PC-3 (cell line): ENCODE measurements at regions not wholly inside any gene's neighbourhood (a gene's known extent, or its start where the extent isn't known, plus 50 kb on each side); places are given as distances from the start of the nearest gene placed in this dataset.

ENCODE experiments used
- ATAC-seq: fragments of 200-7000 bp; cut with Tn5 transposase; 2 replicates; pipeline ENCODE4 v1.9.1; 2020; ENCODE audit warnings: mild to moderate bottlenecking, moderate library complexity
- BruUV-seq: library from RNA; stranded (reverse); fragments of 400-500 nt; replicated peaks from 2 replicates; lab custom pipeline; 2021; lab: Mats Ljungman, UMichigan
- CTCF ChIA-PET: fragments of 300-600 bp; sonication (Branson Sonifier 250); formaldehyde crosslinking; loops from one replicate; lab custom pipeline; 2022; ENCODE audit warnings: antibody characterized with exemption; lab: Charles Lee
- POLR2A ChIA-PET: fragments of 300-600 bp; sonication (Branson Sonifier 250); formaldehyde crosslinking; loops from one replicate; lab custom pipeline; 2022; ENCODE audit warnings: antibody characterized with exemption; ENCODE audit not compliant: unreplicated experiment; lab: Charles Lee
- DNase-seq: peaks from one replicate; pipeline ENCODE4 v3.0.0-alpha.2; 2015
- H2AFZ ChIP-seq: fragments of 300-600 bp; sonication (generic); 2 replicates; pipeline ENCODE4 v1.6.0; 2016; ENCODE audit warnings: antibody characterized with exemption, low read length
- H3F3A ChIP-seq: fragments of 300-600 bp; sonication (generic); one replicate; pipeline ENCODE4 v1.6.0; 2017; ENCODE audit warnings: antibody characterized with exemption, low read length, control low read depth, mild to moderate bottlenecking; ENCODE audit not compliant: unreplicated experiment
- H3K27ac ChIP-seq: fragments of 300-600 bp; sonication (generic); 2 replicates; pipeline ENCODE4 v1.5.1; 2016; ENCODE audit warnings: mild to moderate bottlenecking, low read length
- H3K27me3 ChIP-seq: fragments of 300-600 bp; sonication (generic); 2 replicates; pipeline ENCODE4 v1.6.1; 2016; ENCODE audit warnings: low read length, mixed read lengths
- H3K36me3 ChIP-seq: fragments of 300-600 bp; sonication (generic); 2 replicates; pipeline ENCODE4 v1.6.1; 2016; ENCODE audit warnings: low read depth, mixed run types, low read length, mixed read lengths
- H3K4me1 ChIP-seq: fragments of 300-600 bp; sonication (generic); 2 replicates; pipeline ENCODE4 v1.5.1; 2016; ENCODE audit warnings: low read length; ENCODE audit not compliant: insufficient read depth
- H3K4me2 ChIP-seq: fragments of 300-600 bp; sonication (generic); 2 replicates; pipeline ENCODE4 v1.6.0; 2016; ENCODE audit warnings: low read length
- H3K4me3 ChIP-seq: fragments of 300-600 bp; sonication (generic); 2 replicates; pipeline ENCODE4 v1.5.1; 2016; ENCODE audit warnings: mild to moderate bottlenecking, low read length, mixed read lengths
- H3K79me2 ChIP-seq: fragments of 300-600 bp; sonication (generic); 2 replicates; pipeline ENCODE4 v1.6.1; 2017; ENCODE audit warnings: low read length, mixed read lengths
- H3K9ac ChIP-seq: fragments of 300-600 bp; sonication (generic); 2 replicates; pipeline ENCODE4 v1.6.0; 2016; ENCODE audit warnings: mild to moderate bottlenecking, low read length
- H3K9me2 ChIP-seq: fragments of 300-600 bp; sonication (generic); replicated peaks from 2 replicates; pipeline ENCODE4 v1.6.1; 2016; ENCODE audit warnings: mixed run types, low read length, mixed read lengths
- H3K9me3 ChIP-seq: fragments of 300-600 bp; sonication (generic); 2 replicates; pipeline ENCODE4 v1.6.1; 2016; ENCODE audit warnings: low read length, mixed read lengths
- H4K20me1 ChIP-seq: fragments of 300-600 bp; sonication (generic); 2 replicates; pipeline ENCODE4 v1.6.1; 2016; ENCODE audit warnings: low read length, mixed read lengths
- CTCF ChIP-seq: fragments of 300-600 bp; sonication (generic); conservative IDR thresholded peaks from 2 replicates; pipeline ENCODE4 v1.5.1; 2017; ENCODE audit warnings: antibody characterized with exemption, low read depth, mild to moderate bottlenecking, low read length
- EZH2 ChIP-seq: fragments of 300-600 bp; sonication (generic); IDR thresholded peaks from one replicate; pipeline ENCODE4 v1.6.1; 2017; ENCODE audit warnings: antibody characterized with exemption, mild to moderate bottlenecking, low read length; ENCODE audit not compliant: unreplicated experiment
- EZH2phosphoT487 ChIP-seq: fragments of 300-600 bp; sonication (generic); IDR thresholded peaks from 2 replicates; pipeline ENCODE4 v1.6.1; 2018; ENCODE audit warnings: mild to moderate bottlenecking, antibody characterized with exemption, low read length, borderline replicate concordance
- intact Hi-C: fragments of 100-400 bp; cut with micrococcal nuclease; formaldehyde crosslinking; loops from 2 replicates; pipeline ENCODE4 v1.9.0; 2023

GRCh38 chr9:111136180-111136579 lies 97.9 kb upstream of the LPAR1 start:
- H3K4me3 ChIP-seq = no peak overlapping the region
- no TSS peak for BruUV-seq
- intact Hi-C loops = no loop called here
- H3K27ac ChIP-seq = no peak overlapping the region
- H3K4me1 ChIP-seq = no peaks in the 10 kb centered on the region
- H2AFZ ChIP-seq = no peak overlapping the region
- ATAC-seq = no peak
- H3K36me3 ChIP-seq = no peaks in the 10 kb centered on the region
- H3K4me2 ChIP-seq = no peak overlapping the region
- H4K20me1 ChIP-seq = no peaks in the 10 kb centered on the region
- CTCF ChIA-PET = no interaction called here
- no peak overlapping the region for H3K9ac ChIP-seq
- H3K27me3 ChIP-seq = no peaks in the 10 kb centered on the region
- TF ChIP-seq EZH2 = no peak
- no peak for TF ChIP-seq EZH2phosphoT487
- H3K79me2 ChIP-seq = no peaks in the 10 kb centered on the region
- H3K9me3 ChIP-seq = no peaks in the 10 kb centered on the region
- H3F3A ChIP-seq = no peaks in the 10 kb centered on the region
- no peaks in the 10 kb centered on the region for H3K9me2 ChIP-seq
- POLR2A ChIA-PET = no interaction called here
- DNase-seq = no peak

GRCh38 chr9:111131211-111131610 lies 92.9 kb upstream of the LPAR1 start:
- Histone ChIP-seq H3K36me3 (no peaks in the 10 kb centered on the region), H3K9ac (no peak overlapping the region), H3K9me3 (no peaks in the 10 kb centered on the region), H3F3A (no peaks in the 10 kb centered on the region), H3K79me2 (no peaks in the 10 kb centered on the region), H3K27me3 (no peaks in the 10 kb centered on the region), H3K27ac (no peak overlapping the region), H3K4me2 (no peak overlapping the region), H3K4me3 (no peak overlapping the region), H3K9me2 (no peaks in the 10 kb centered on the region), H3K4me1 (no peaks in the 10 kb centered on the region), H4K20me1 (no peaks in the 10 kb centered on the region), H2AFZ (no peak overlapping the region)
- POLR2A ChIA-PET = no interaction called here
- CTCF ChIA-PET = no interaction called here
- TF ChIP-seq EZH2 (no peak), CTCF (no peak), EZH2phosphoT487 (no peak)
- intact Hi-C loops = no loop called here
- ATAC-seq = no peak
- BruUV-seq = no TSS peak
- peak; percentile 11 for DNase-seq

- Histone ChIP-seq H3K36me3 (no peaks in the 10 kb centered on the region), H3K27me3 (no peaks in the 10 kb centered on the region), H3K4me1 (no peaks in the 10 kb centered on the region), H3K79me2 (no peaks in the 10 kb centered on the region), H4K20me1 (no peaks in the 10 kb centered on the region), H3F3A (no peaks in the 10 kb centered on the region), H3K9ac (no peak overlapping the region), H3K4me3 (no peak overlapping the region), H2AFZ (no peak overlapping the region), H3K9me3 (no peaks in the 10 kb centered on the region), H3K9me2 (no peaks in the 10 kb centered on the region), H3K4me2 (no peak overlapping the region), H3K27ac (no peak overlapping the region)
- ATAC-seq (no peak), DNase-seq (no peak)
- TF ChIP-seq EZH2 = no peak
- TF ChIP-seq EZH2phosphoT487 = no peak
- TF ChIP-seq CTCF = no peak
- intact Hi-C loops = no loop called here
- ChIA-PET CTCF (no interaction called here), POLR2A (no interaction called here)
- BruUV-seq = no TSS peak
These were observed 82.3 kb upstream of the LPAR1 start for GRCh38 chr9:111120526-111120925.
